ENCODE measurements at regions not wholly inside any gene's neighbourhood (a gene's known extent, or its start where the extent isn't known, plus 50 kb on each side); places are given as distances from the start of the nearest gene placed in this dataset.

DNA sequence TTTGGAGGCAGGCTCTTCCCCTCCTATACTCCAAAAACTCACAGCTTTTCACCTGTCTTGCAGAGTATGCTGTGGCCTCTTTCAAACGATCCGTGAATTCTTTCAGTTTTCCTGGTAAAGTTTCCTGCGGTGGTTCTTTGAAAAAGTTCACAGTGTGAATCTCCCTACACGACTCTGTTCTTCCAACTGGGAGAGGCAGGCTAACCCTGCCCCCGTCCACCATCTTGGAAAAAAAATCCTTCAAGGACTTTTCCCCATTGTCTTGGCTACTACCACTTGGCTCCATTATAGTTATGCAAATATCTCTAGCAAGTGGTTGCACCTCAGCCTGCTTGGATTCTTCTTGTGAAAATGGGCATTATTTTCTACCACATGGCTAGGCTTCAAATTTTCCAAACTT lies 382.6 kb downstream of the AGTPBP1 start:
- Histone ChIP-seq H2AFZ (ENCODE audit: low read depth, low read length) (no peak overlapping the region), H3K4me3 (no peak overlapping the region), H3K9ac (ENCODE audit: insufficient read depth in 1 of 2, low read depth in 2 of 2, low read length in 2 of 2) (no peak overlapping the region), H3K27me3 (ENCODE audit: control insufficient read depth in 2 of 2, insufficient read depth in 2 of 2, low read length in 2 of 2) (no peaks in the 10 kb centered on the region), H3K27ac (ENCODE audit: extremely low read depth, low read depth, low read length) (no peak overlapping the region), H3K4me1 (replicated peaks in 1 of 2; ENCODE audit: control insufficient read depth in 2 of 2, insufficient read depth in 2 of 2, low read length in 2 of 2) (no peaks in the 10 kb centered on the region), H3K79me2 (ENCODE audit: control insufficient read depth, insufficient read depth, low read length) (no peaks in the 10 kb centered on the region), H3K36me3 (ENCODE audit: control insufficient read depth, insufficient read depth, low read length) (no peaks in the 10 kb centered on the region), H3K9me1 (ENCODE audit: control insufficient read depth, insufficient read depth, low read length) (no peaks in the 10 kb centered on the region), H3K4me2 (ENCODE audit: insufficient read depth, low read length) (no peak overlapping the region), H3K9me3 (replicated peaks; ENCODE audit: control insufficient read depth, insufficient read depth, low read depth, low read length) (no peaks in the 10 kb centered on the region), H4K20me1 (replicated peaks; ENCODE audit: control insufficient read depth, insufficient read depth, low read length) (no peaks in the 10 kb centered on the region)
- TF ChIP-seq TFE3 (CRISPR knock-in tag; IDR thresholded peaks at IDR 0.05) (no peak), ZFP1 (CRISPR knock-in tag; IDR thresholded peaks at IDR 0.05) (no peak), KLF6 (CRISPR knock-in tag; IDR thresholded peaks at IDR 0.05; ENCODE audit: borderline replicate concordance) (no peak), TAF1 (IDR thresholded peaks at IDR 0.05; ENCODE audit: control insufficient read depth, extremely low read depth, insufficient read depth, low read length, severe bottlenecking) (no peak), FOXA1 (IDR thresholded peaks at IDR 0.05; ENCODE audit: borderline replicate concordance) (no peak)
- TF ChIP-seq, protein P1, sequence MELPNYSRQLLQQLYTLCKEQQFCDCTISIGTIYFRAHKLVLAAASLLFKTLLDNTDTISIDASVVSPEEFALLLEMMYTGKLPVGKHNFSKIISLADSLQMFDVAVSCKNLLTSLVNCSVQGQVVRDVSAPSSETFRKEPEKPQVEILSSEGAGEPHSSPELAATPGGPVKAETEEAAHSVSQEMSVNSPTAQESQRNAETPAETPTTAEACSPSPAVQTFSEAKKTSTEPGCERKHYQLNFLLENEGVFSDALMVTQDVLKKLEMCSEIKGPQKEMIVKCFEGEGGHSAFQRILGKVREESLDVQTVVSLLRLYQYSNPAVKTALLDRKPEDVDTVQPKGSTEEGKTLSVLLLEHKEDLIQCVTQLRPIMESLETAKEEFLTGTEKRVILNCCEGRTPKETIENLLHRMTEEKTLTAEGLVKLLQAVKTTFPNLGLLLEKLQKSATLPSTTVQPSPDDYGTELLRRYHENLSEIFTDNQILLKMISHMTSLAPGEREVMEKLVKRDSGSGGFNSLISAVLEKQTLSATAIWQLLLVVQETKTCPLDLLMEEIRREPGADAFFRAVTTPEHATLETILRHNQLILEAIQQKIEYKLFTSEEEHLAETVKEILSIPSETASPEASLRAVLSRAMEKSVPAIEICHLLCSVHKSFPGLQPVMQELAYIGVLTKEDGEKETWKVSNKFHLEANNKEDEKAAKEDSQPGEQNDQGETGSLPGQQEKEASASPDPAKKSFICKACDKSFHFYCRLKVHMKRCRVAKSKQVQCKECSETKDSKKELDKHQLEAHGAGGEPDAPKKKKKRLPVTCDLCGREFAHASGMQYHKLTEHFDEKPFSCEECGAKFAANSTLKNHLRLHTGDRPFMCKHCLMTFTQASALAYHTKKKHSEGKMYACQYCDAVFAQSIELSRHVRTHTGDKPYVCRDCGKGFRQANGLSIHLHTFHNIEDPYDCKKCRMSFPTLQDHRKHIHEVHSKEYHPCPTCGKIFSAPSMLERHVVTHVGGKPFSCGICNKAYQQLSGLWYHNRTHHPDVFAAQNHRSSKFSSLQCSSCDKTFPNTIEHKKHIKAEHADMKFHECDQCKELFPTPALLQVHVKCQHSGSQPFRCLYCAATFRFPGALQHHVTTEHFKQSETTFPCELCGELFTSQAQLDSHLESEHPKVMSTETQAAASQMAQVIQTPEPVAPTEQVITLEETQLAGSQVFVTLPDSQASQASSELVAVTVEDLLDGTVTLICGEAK (IDR thresholded peaks at IDR 0.05) = no peak
- TF ChIP-seq, protein P1 (CRISPR knock-in tag; IDR thresholded peaks at IDR 0.05) = no peak
- TF ChIP-seq, protein P2, sequence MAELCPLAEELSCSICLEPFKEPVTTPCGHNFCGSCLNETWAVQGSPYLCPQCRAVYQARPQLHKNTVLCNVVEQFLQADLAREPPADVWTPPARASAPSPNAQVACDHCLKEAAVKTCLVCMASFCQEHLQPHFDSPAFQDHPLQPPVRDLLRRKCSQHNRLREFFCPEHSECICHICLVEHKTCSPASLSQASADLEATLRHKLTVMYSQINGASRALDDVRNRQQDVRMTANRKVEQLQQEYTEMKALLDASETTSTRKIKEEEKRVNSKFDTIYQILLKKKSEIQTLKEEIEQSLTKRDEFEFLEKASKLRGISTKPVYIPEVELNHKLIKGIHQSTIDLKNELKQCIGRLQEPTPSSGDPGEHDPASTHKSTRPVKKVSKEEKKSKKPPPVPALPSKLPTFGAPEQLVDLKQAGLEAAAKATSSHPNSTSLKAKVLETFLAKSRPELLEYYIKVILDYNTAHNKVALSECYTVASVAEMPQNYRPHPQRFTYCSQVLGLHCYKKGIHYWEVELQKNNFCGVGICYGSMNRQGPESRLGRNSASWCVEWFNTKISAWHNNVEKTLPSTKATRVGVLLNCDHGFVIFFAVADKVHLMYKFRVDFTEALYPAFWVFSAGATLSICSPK (IDR thresholded peaks at IDR 0.05; ENCODE audit: borderline replicate concordance) = no peak
- intact Hi-C loops (cut with micrococcal nuclease) = no loop called here
- CTCF ChIA-PET (ENCODE audit: low intra/inter-chr PET ratio) = no interaction called here
- in situ Hi-C loops (cut with MboI) = no loop called here
- no TSS peak for BruUV-seq (replicated peaks)
- 0% methylated on average over 4 of the region's 5 CpGs for WGBS (ENCODE audit: insufficient coverage, low coverage, missing lambda C conversion rate)
- FAIRE-seq = no peak
- POLR2A ChIA-PET = no interaction called here
- no peak for ATAC-seq
- DNase-seq (ENCODE audit: extremely low read depth in 1 of 4, low spot score in 3 of 4) = no peak
